H9 (cell line): ENCODE measurements at regions not wholly inside any gene's neighbourhood (a gene's known extent, or its start where the extent isn't known, plus 50 kb on each side); places are given as distances from the start of the nearest gene placed in this dataset.

Experiments used
- DNase-seq: peaks from one replicate; pipeline ENCODE4 v3.0.0-alpha.2; 2017
- H2AFZ ChIP-seq: one replicate; pipeline ENCODE4 v1.6.1; 2013; ENCODE audit warnings: mild to moderate bottlenecking, low read length, control low read depth, moderate library complexity
- H2AK5ac ChIP-seq: 2 replicates; pipeline ENCODE4 v1.6.1; 2013; ENCODE audit warnings: low read length, control low read depth, mixed read lengths; ENCODE audit not compliant: insufficient read length
- H2BK120ac ChIP-seq: one replicate; pipeline ENCODE4 v1.6.1; 2013; ENCODE audit warnings: low read depth, mild to moderate bottlenecking, low read length, control low read depth, inconsistent platforms; ENCODE audit not compliant: poor library complexity, severe bottlenecking
- H2BK12ac ChIP-seq: 2 replicates; pipeline ENCODE4 v1.6.1; 2013; ENCODE audit warnings: low read length, control low read depth, mixed read lengths, low read depth; ENCODE audit not compliant: insufficient read length
- H2BK15ac ChIP-seq: 2 replicates; pipeline ENCODE4 v1.6.1; 2013; ENCODE audit warnings: low read depth, low read length, control low read depth
- H2BK20ac ChIP-seq: one replicate; pipeline ENCODE4 v1.6.1; 2013; ENCODE audit warnings: low read depth, mild to moderate bottlenecking, low read length, control low read depth, inconsistent platforms; ENCODE audit not compliant: poor library complexity, severe bottlenecking
- H2BK5ac ChIP-seq: 2 replicates; pipeline ENCODE4 v1.6.1; 2013; ENCODE audit warnings: low read length, control low read depth, mixed read lengths; ENCODE audit not compliant: insufficient read length
- H3K14ac ChIP-seq: 2 replicates; pipeline ENCODE4 v1.6.1; 2013; ENCODE audit warnings: low read length, control low read depth; ENCODE audit not compliant: insufficient read depth
- H3K18ac ChIP-seq: 2 replicates; pipeline ENCODE4 v1.6.1; 2013; ENCODE audit warnings: low read depth, mild to moderate bottlenecking, mixed read lengths, low read length, control low read depth; ENCODE audit not compliant: insufficient read length
- H3K23ac ChIP-seq: 2 replicates; pipeline ENCODE4 v1.6.1; 2013; ENCODE audit warnings: low read length, control low read depth, mixed read lengths, low read depth; ENCODE audit not compliant: insufficient read length
- H3K23me2 ChIP-seq: 2 replicates; pipeline ENCODE4 v1.6.1; 2013; ENCODE audit warnings: low read depth, mild to moderate bottlenecking, mixed read lengths, low read length, control low read depth; ENCODE audit not compliant: insufficient read length, poor library complexity, severe bottlenecking
- H3K27ac ChIP-seq: 2 replicates; pipeline ENCODE4 v1.5.1; 2013; ENCODE audit warnings: low read length, control low read depth, mixed read lengths, low read depth; ENCODE audit not compliant: insufficient read length
- H3K27me3 ChIP-seq: 2 replicates; pipeline ENCODE4 v1.6.1; 2013; ENCODE audit warnings: low read length, control low read depth, inconsistent platforms; ENCODE audit not compliant: insufficient read depth
- H3K4ac ChIP-seq: 2 replicates; pipeline ENCODE4 v1.6.1; 2013; ENCODE audit warnings: low read depth, mild to moderate bottlenecking, control low read depth, inconsistent platforms, low read length, moderate library complexity
- H3K4me1 ChIP-seq: 2 replicates; pipeline ENCODE4 v1.6.1; 2013; ENCODE audit warnings: low read length, control low read depth, inconsistent platforms; ENCODE audit not compliant: insufficient read depth
- H3K4me2 ChIP-seq: 2 replicates; pipeline ENCODE4 v1.6.1; 2013; ENCODE audit warnings: low read length, control low read depth, mixed read lengths; ENCODE audit not compliant: insufficient read length, insufficient read depth
- H3K56ac ChIP-seq: 2 replicates; pipeline ENCODE4 v1.6.1; 2013; ENCODE audit warnings: low read depth, mild to moderate bottlenecking, mixed read lengths, low read length, control low read depth; ENCODE audit not compliant: insufficient read length
- H3K79me1 ChIP-seq: 2 replicates; pipeline ENCODE4 v1.6.1; 2013; ENCODE audit warnings: low read depth, mild to moderate bottlenecking, moderate library complexity, low read length, control low read depth, inconsistent platforms; ENCODE audit not compliant: insufficient read depth, poor library complexity, severe bottlenecking
- H3K79me2 ChIP-seq: 2 replicates; pipeline ENCODE4 v1.6.1; 2013; ENCODE audit warnings: low read length, control low read depth, inconsistent platforms; ENCODE audit not compliant: insufficient read depth
- H3K9ac ChIP-seq: 2 replicates; pipeline ENCODE4 v1.6.1; 2013; ENCODE audit warnings: low read length, control low read depth, mixed read lengths; ENCODE audit not compliant: insufficient read length; ENCODE audit errors: extremely low read depth
- H3K9me3 ChIP-seq: one replicate; pipeline ENCODE4 v1.6.1; 2013; ENCODE audit warnings: low read depth, low read length, inconsistent platforms; ENCODE audit not compliant: control insufficient read depth
- H3T11ph ChIP-seq: one replicate; pipeline ENCODE4 v1.6.1; 2013; ENCODE audit warnings: mild to moderate bottlenecking, low read length, control low read depth, inconsistent platforms
- H4K20me1 ChIP-seq: one replicate; pipeline ENCODE4 v1.6.1; 2013; ENCODE audit not compliant: control insufficient read depth, insufficient read length, insufficient read depth
- H4K5ac ChIP-seq: 2 replicates; pipeline ENCODE4 v1.6.1; 2013; ENCODE audit warnings: low read depth, mild to moderate bottlenecking, mixed read lengths, low read length, control low read depth; ENCODE audit not compliant: insufficient read length
- H4K8ac ChIP-seq: replicated peaks from 2 replicates; pipeline ENCODE4 v1.6.1; 2013; ENCODE audit warnings: low read length, control low read depth, mixed read lengths, low read depth; ENCODE audit not compliant: insufficient read length
- H4K91ac ChIP-seq: 2 replicates; pipeline ENCODE4 v1.6.1; 2013; ENCODE audit warnings: low read depth, mild to moderate bottlenecking, moderate library complexity, mixed read lengths, low read length, control low read depth; ENCODE audit not compliant: insufficient read length
- H3K27ac Mint-ChIP-seq, 3 experiments: 2 replicates in 2 of 3; 3 replicates in 1 of 3; pipeline ENCODE4 v1.8.0; 2020 to 2021; ENCODE audit warnings: mixed read lengths in 3 of 3, mild to moderate bottlenecking in 1 of 3, moderate library complexity in 1 of 3
- H3K27me3 Mint-ChIP-seq: 2 replicates; pipeline ENCODE4 v1.8.0; 2021; ENCODE audit warnings: low read depth, mild to moderate bottlenecking, moderate library complexity, mixed read lengths
- H3K36me3 Mint-ChIP-seq, 3 experiments: 2 replicates in 2 of 3; 3 replicates in 1 of 3; pipeline ENCODE4 v1.8.0; 2020 to 2021; ENCODE audit warnings: low read depth in 3 of 3, mixed read lengths in 3 of 3; ENCODE audit not compliant: insufficient read depth in 1 of 3
- H3K4me1 Mint-ChIP-seq, 2 experiments: 2 replicates each; pipeline ENCODE4 v1.8.0; 2020; ENCODE audit warnings: mixed read lengths in 2 of 2
- H3K4me3 Mint-ChIP-seq, 2 experiments: 2 replicates in 1 of 2; 3 replicates in 1 of 2; pipeline ENCODE4 v1.8.0; 2020 to 2021; ENCODE audit warnings: mild to moderate bottlenecking in 2 of 2, mixed read lengths in 2 of 2, moderate library complexity in 1 of 2
- H3K9me3 Mint-ChIP-seq, 2 experiments: 2 replicates in 1 of 2; 3 replicates in 1 of 2; pipeline ENCODE4 v1.8.0; 2020; ENCODE audit warnings: mild to moderate bottlenecking in 2 of 2, mixed read lengths in 2 of 2, moderate library complexity in 1 of 2
- CTCF ChIP-seq: fragments of 200-600 bp; sonication (generic); conservative IDR thresholded peaks from 3 replicates; pipeline ENCODE4 v1.8.0; 2021; ENCODE audit warnings: antibody characterized with exemption, mild to moderate bottlenecking
- WGBS: extraction: QIAGEN DNeasy Blood & Tissue Kit; methylation state at CpG from one replicate; pipeline ENCODE4 v1.1.7; 2013; ENCODE audit warnings: missing lambda C conversion rate, low lambda C conversion rate, mixed read lengths; ENCODE audit not compliant: insufficient read length; ENCODE audit errors: extremely low coverage; 5-methylcytosine and 5-hydroxymethylcytosine counted together

GRCh38 chr15:87099916-87100315 is 1020.2 kb downstream of the AGBL1 start:
- H2AFZ ChIP-seq = no peak overlapping the region
- WGBS = no CpG with 5 or more reads among the region's 3 CpGs
- H3K27ac ChIP-seq = no peak overlapping the region
- no peak overlapping the region for H3T11ph ChIP-seq
- H2BK120ac ChIP-seq = no peak overlapping the region
- H3K18ac ChIP-seq = peak overlapping the region; percentile 6
- no peaks in the 10 kb centered on the region for H3K23me2 ChIP-seq
- H4K5ac ChIP-seq = no peak overlapping the region
- no peak overlapping the region for H2BK15ac ChIP-seq
- H4K91ac ChIP-seq = no peak overlapping the region
- no peaks in the 10 kb centered on the region for H3K79me1 ChIP-seq
- no peak overlapping the region for H3K4me2 ChIP-seq
- no peaks in the 10 kb centered on the region for H3K27me3 ChIP-seq
- no peaks in the 10 kb centered on the region for H3K9me3 ChIP-seq
- no peak overlapping the region for H2AK5ac ChIP-seq
- no peak overlapping the region for H4K8ac ChIP-seq
- Mint-ChIP-seq H3K4me3 (no peak overlapping the region), H3K36me3 (peaks cover 0 to 4% (median 0%) of the 10 kb centered on the region in 3 experiments; a peak in 2 of 7 replicates), H3K27ac (no peak overlapping the region), H3K4me1 (no peaks in the 10 kb centered on the region), H3K9me3 (peaks cover 7 to 15% of the 10 kb centered on the region in 2 experiments), H3K27me3 (no peaks in the 10 kb centered on the region; the same call in 1 of the 2 replicates)
- no peak for TF ChIP-seq CTCF
- H2BK12ac ChIP-seq = no peak overlapping the region
- no peak overlapping the region for H3K23ac ChIP-seq
- no peak overlapping the region for H2BK20ac ChIP-seq
- DNase-seq = no peak
- H3K56ac ChIP-seq = no peak overlapping the region
- no peak overlapping the region for H3K4ac ChIP-seq
- H3K79me2 ChIP-seq = no peaks in the 10 kb centered on the region
- H4K20me1 ChIP-seq = no peaks in the 10 kb centered on the region
- H2BK5ac ChIP-seq = no peak overlapping the region
- H3K4me1 ChIP-seq = no peaks in the 10 kb centered on the region
- no peak overlapping the region for H3K14ac ChIP-seq
- H3K9ac ChIP-seq = no peak overlapping the region
